GM12878 (cell line): ENCODE measurements at regions not wholly inside any gene's neighbourhood (a gene's known extent, or its start where the extent isn't known, plus 50 kb on each side); places are given as distances from the start of the nearest gene placed in this dataset.
A peak's percentile ranks its signal among the peaks of the same experiment; 100 is the strongest.

Experiments used
- ATAC-seq: fragments of 200-7000 bp; cut with Tn5 transposase; 3 replicates; pipeline ENCODE4 v1.9.1; 2020; ENCODE audit warnings: mild to moderate bottlenecking, moderate library complexity
- BruUV-seq: library from RNA; stranded (reverse); fragments of 400-500 nt; replicated peaks from 2 replicates; lab custom pipeline; 2021; lab: Mats Ljungman, UMichigan
- CTCF ChIA-PET: fragments of 300-600 bp; sonication (Branson Sonifier 250); formaldehyde crosslinking; extraction: SDS; loops from one replicate; lab custom pipeline; 2021; ENCODE audit warnings: inconsistent platforms; lab: Yijun Ruan, JAX
- POLR2A ChIA-PET: fragments of 350-600 bp; formaldehyde crosslinking; extraction: SDS; loops from one replicate; lab custom pipeline; 2021; ENCODE audit warnings: inconsistent platforms; lab: Charles Lee
- RAD21 ChIA-PET: fragments of 300-600 bp; sonication (Branson Sonifier 250); formaldehyde crosslinking; loops from one replicate; lab custom pipeline; 2023; ENCODE audit warnings: antibody characterized with exemption; ENCODE audit not compliant: unreplicated experiment; lab: Charles Lee
- SMC1A ChIA-PET: fragments of 300-600 bp; sonication (Branson Sonifier 250); formaldehyde crosslinking; loops from one replicate; lab custom pipeline; 2023; ENCODE audit not compliant: unreplicated experiment, uncharacterized antibody; lab: Charles Lee
- DNase-seq: peaks from one replicate; pipeline ENCODE4 v3.0.0-alpha.2; 2011; ENCODE audit warnings: low read depth, low spot score
- FAIRE-seq: peaks from 3 replicates; lab custom pipeline; 2011; peaks lifted over from hg19 to GRCh38; lab: Jason Lieb, UNC
- H2AFZ ChIP-seq: 2 replicates; pipeline ENCODE4 v1.6.0; 2011; ENCODE audit warnings: low read depth, low read length, control low read depth; ENCODE audit not compliant: control insufficient read depth
- H3K27ac ChIP-seq: 2 replicates; pipeline ENCODE4 v1.5.1; 2011; ENCODE audit warnings: control low read depth; ENCODE audit not compliant: control insufficient read depth, insufficient read depth
- H3K27me3 ChIP-seq, 2 experiments: replicated peaks in 1 of 2; 2 replicates each; pipeline versions ENCODE4 v1.6.0 to v1.6.1; 2011; ENCODE audit warnings: low read length in 1 of 2; ENCODE audit not compliant: control insufficient read depth in 2 of 2, insufficient read depth in 2 of 2
- H3K36me3 ChIP-seq, 2 experiments: 2 replicates each; pipeline ENCODE4 v1.5.1; 2011; ENCODE audit warnings: low read length in 1 of 2; ENCODE audit not compliant: control insufficient read depth in 2 of 2, insufficient read depth in 2 of 2
- H3K4me1 ChIP-seq: 2 replicates; pipeline ENCODE4 v1.6.1; 2011; ENCODE audit warnings: mild to moderate bottlenecking, low read length, moderate library complexity, mixed read lengths; ENCODE audit not compliant: control insufficient read depth, insufficient read depth
- H3K4me2 ChIP-seq: 2 replicates; pipeline ENCODE4 v1.6.0; 2011; ENCODE audit warnings: control low read depth; ENCODE audit not compliant: control insufficient read depth, insufficient read depth
- H3K4me3 ChIP-seq: fragments of 200-600 bp; sonication (generic); 2 replicates; pipeline ENCODE4 v1.5.1; 2016
- H3K79me2 ChIP-seq: 2 replicates; pipeline ENCODE4 v1.6.0; 2011; ENCODE audit warnings: low read length; ENCODE audit not compliant: control insufficient read depth, insufficient read depth
- H3K9ac ChIP-seq: 2 replicates; pipeline ENCODE4 v1.8.0; 2011; ENCODE audit warnings: low read length, control low read depth, mixed read lengths; ENCODE audit not compliant: control insufficient read depth, insufficient read depth
- H3K9me3 ChIP-seq: replicated peaks from 3 replicates; pipeline ENCODE4 v1.5.1; 2011; ENCODE audit warnings: mild to moderate bottlenecking, low read length; ENCODE audit not compliant: control insufficient read depth, insufficient read depth
- H4K20me1 ChIP-seq: 2 replicates; pipeline ENCODE4 v1.6.0; 2011; ENCODE audit not compliant: control insufficient read depth, insufficient read depth
- JUNB ChIP-seq: IDR thresholded peaks from 2 replicates; pipeline ENCODE4 v1.6.1; 2016; ENCODE audit warnings: antibody characterized with exemption, mild to moderate bottlenecking
- LARP7 ChIP-seq: fragments of 450-650 bp; IDR thresholded peaks from 2 replicates; pipeline ENCODE4 v1.6.1; 2017; ENCODE audit warnings: mild to moderate bottlenecking
- NFIC ChIP-seq: IDR thresholded peaks from 2 replicates; pipeline ENCODE4 v1.6.1; 2012; ENCODE audit warnings: low read depth, mild to moderate bottlenecking, inconsistent platforms, low read length, moderate library complexity
- SMAD1 ChIP-seq: fragments of 450-650 bp; IDR thresholded peaks from 2 replicates; pipeline ENCODE4 v1.6.1; 2018; ENCODE audit warnings: mild to moderate bottlenecking, low read depth; ENCODE audit not compliant: partially characterized antibody
- WGBS: methylation state at CpG from one replicate; pipeline ENCODE4 v1.1.6; 2016; ENCODE audit warnings: low lambda C conversion rate; ENCODE audit not compliant: insufficient replicate concordance, insufficient coverage; ENCODE audit errors: missing lambda C conversion rate; 5-methylcytosine and 5-hydroxymethylcytosine counted together
- in situ Hi-C: fragments of 300-500 bp; cut with MboI; formaldehyde crosslinking; loops from 9 replicates; pipeline ENCODE4 v1.14.3; 2018; ENCODE audit warnings: mixed read lengths
- intact Hi-C: fragments of 100-400 bp; cut with micrococcal nuclease; formaldehyde crosslinking; loops from one replicate; pipeline ENCODE4 v1.14.2; 2022; ENCODE audit not compliant: unreplicated experiment
- TF ChIP-seq, protein P1 (sequence below): fragments of 450-650 bp; IDR thresholded peaks from 2 replicates; pipeline ENCODE4 v1.6.1; 2017; ENCODE audit warnings: mild to moderate bottlenecking, low read depth, inconsistent platforms; ENCODE audit not compliant: poor library complexity, severe bottlenecking
- TF ChIP-seq, protein P2 (sequence below): fragments of 450-650 bp; IDR thresholded peaks from 2 replicates; pipeline ENCODE4 v1.6.1; 2017; ENCODE audit warnings: mild to moderate bottlenecking, moderate library complexity

GRCh38 chr12:45634273-45634917 is 95.1 kb upstream of the ARID2 start:
- no peaks in the 10 kb centered on the region for H3K36me3 ChIP-seq
- in situ Hi-C loops, result no loop called here
- POLR2A ChIA-PET, result no interaction called here
- H3K4me2 ChIP-seq, result peak overlapping the region; percentile 4; the same call in 1 of the 2 replicates
- no peaks in the 10 kb centered on the region for H3K27me3 ChIP-seq
- H3K4me3 ChIP-seq, result no peak overlapping the region; the same call in 1 of the 2 replicates
- FAIRE-seq, result peak; percentile 56
- BruUV-seq, result no TSS peak
- H2AFZ ChIP-seq, result no peak overlapping the region
- SMC1A ChIA-PET, result no interaction called here
- H4K20me1 ChIP-seq, result no peaks in the 10 kb centered on the region
- TF ChIP-seq, protein P1, sequence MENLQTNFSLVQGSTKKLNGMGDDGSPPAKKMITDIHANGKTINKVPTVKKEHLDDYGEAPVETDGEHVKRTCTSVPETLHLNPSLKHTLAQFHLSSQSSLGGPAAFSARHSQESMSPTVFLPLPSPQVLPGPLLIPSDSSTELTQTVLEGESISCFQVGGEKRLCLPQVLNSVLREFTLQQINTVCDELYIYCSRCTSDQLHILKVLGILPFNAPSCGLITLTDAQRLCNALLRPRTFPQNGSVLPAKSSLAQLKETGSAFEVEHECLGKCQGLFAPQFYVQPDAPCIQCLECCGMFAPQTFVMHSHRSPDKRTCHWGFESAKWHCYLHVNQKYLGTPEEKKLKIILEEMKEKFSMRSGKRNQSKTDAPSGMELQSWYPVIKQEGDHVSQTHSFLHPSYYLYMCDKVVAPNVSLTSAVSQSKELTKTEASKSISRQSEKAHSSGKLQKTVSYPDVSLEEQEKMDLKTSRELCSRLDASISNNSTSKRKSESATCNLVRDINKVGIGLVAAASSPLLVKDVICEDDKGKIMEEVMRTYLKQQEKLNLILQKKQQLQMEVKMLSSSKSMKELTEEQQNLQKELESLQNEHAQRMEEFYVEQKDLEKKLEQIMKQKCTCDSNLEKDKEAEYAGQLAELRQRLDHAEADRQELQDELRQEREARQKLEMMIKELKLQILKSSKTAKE, result no peak
- TF ChIP-seq NFIC (peak; percentile 62; the same call in 1 of the 2 replicates), JUNB (peak; percentile 75), SMAD1 (no peak), LARP7 (no peak)
- TF ChIP-seq, protein P2, sequence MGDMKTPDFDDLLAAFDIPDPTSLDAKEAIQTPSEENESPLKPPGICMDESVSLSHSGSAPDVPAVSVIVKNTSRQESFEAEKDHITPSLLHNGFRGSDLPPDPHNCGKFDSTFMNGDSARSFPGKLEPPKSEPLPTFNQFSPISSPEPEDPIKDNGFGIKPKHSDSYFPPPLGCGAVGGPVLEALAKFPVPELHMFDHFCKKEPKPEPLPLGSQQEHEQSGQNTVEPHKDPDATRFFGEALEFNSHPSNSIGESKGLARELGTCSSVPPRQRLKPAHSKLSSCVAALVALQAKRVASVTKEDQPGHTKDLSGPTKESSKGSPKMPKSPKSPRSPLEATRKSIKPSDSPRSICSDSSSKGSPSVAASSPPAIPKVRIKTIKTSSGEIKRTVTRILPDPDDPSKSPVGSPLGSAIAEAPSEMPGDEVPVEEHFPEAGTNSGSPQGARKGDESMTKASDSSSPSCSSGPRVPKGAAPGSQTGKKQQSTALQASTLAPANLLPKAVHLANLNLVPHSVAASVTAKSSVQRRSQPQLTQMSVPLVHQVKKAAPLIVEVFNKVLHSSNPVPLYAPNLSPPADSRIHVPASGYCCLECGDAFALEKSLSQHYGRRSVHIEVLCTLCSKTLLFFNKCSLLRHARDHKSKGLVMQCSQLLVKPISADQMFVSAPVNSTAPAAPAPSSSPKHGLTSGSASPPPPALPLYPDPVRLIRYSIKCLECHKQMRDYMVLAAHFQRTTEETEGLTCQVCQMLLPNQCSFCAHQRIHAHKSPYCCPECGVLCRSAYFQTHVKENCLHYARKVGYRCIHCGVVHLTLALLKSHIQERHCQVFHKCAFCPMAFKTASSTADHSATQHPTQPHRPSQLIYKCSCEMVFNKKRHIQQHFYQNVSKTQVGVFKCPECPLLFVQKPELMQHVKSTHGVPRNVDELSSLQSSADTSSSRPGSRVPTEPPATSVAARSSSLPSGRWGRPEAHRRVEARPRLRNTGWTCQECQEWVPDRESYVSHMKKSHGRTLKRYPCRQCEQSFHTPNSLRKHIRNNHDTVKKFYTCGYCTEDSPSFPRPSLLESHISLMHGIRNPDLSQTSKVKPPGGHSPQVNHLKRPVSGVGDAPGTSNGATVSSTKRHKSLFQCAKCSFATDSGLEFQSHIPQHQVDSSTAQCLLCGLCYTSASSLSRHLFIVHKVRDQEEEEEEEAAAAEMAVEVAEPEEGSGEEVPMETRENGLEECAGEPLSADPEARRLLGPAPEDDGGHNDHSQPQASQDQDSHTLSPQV, result no peak
- TF ChIP-seq, all 136 proteins: peak for 2
- Histone ChIP-seq H3K4me1 (peaks cover 14% of the 10 kb centered on the region), H3K9ac (no peak overlapping the region), H3K27ac (no peak overlapping the region), H3K79me2 (no peaks in the 10 kb centered on the region), H3K9me3 (no peaks in the 10 kb centered on the region)
- ChIA-PET RAD21 (no interaction called here), CTCF (interaction anchor here (0.7 kb wide), 1 partner anchor 65 kb away, joined by 3 read pairs; no protein-coding TSS in a partner anchor)
- no peak for DNase-seq
- intact Hi-C loops, result no loop called here
- peak; percentile 83 for ATAC-seq
- whole genome bisulfite sequencing, result 72% methylated on average over 6 of the region's 6 CpGs
